Vagina (tissue), 2 donors: ENCODE measurements at regions not wholly inside any gene's neighbourhood (a gene's known extent, or its start where the extent isn't known, plus 50 kb on each side); places are given as distances from the start of the nearest gene placed in this dataset.
"Not testable (repeated sequence)": the region's sequence is repeated elsewhere in the genome, so short reads cannot be mapped to it uniquely, and the experiment has no call there.

ENCODE experiments used
- DNase-seq, 2 donors: peaks; one replicate each; pipeline ENCODE4 v3.0.0-alpha.2; 2017; ENCODE audit errors: extremely low spot score in 2 of 2
- H3K27ac ChIP-seq: fragments of 200-600 bp; sonication (generic); one replicate; pipeline ENCODE4 v1.5.1; 2019
- H3K27me3 ChIP-seq: fragments of 200-600 bp; sonication (generic); one replicate; pipeline ENCODE4 v1.5.1; 2019
- H3K36me3 ChIP-seq, 2 donors: fragments of 200-600 bp; sonication (generic); one replicate each; pipeline ENCODE4 v1.5.1; 2017 to 2019
- H3K4me1 ChIP-seq: fragments of 200-600 bp; sonication (generic); one replicate; pipeline ENCODE4 v1.5.1; 2019
- H3K4me3 ChIP-seq, 2 donors: fragments of 200-600 bp; sonication (generic); 1 replicate in 1 of 2; 2 replicates in 1 of 2; pipeline ENCODE4 v1.5.1; 2016 to 2019
- H3K9me3 ChIP-seq: fragments of 200-600 bp; sonication (generic); one replicate; pipeline ENCODE4 v1.5.1; 2019
- POLR2A ChIP-seq, 2 donors: fragments of 450-650 bp; IDR thresholded peaks; one replicate each; pipeline ENCODE4 v1.6.1; 2017; ENCODE audit warnings: antibody characterized with exemption in 2 of 2, mild to moderate bottlenecking in 2 of 2, moderate library complexity in 2 of 2
- POLR2AphosphoS5 ChIP-seq, 2 donors: sonication (generic); formaldehyde crosslinking; IDR thresholded peaks; one replicate each; pipeline ENCODE4 v1.9.0; 2017; ENCODE audit warnings: antibody characterized with exemption in 2 of 2, mild to moderate bottlenecking in 2 of 2, low read depth in 1 of 2; ENCODE audit not compliant: insufficient read depth in 1 of 2
- intact Hi-C: fragments of 100-400 bp; cut with DNase I; formaldehyde crosslinking; loops from one replicate; pipeline ENCODE4 v1.15.1; 2023
- TF ChIP-seq, protein P1 (sequence below), 3 experiments: fragments of 450-650 bp in 2 of 3; fragments of 200-600 bp in 1 of 3; sonication (generic) in 1 of 3; IDR thresholded peaks; one replicate each; pipeline ENCODE4 v1.5.1; 2017 to 2019; ENCODE audit warnings: antibody characterized with exemption in 3 of 3, mild to moderate bottlenecking in 2 of 3, moderate library complexity in 2 of 3

DNA sequence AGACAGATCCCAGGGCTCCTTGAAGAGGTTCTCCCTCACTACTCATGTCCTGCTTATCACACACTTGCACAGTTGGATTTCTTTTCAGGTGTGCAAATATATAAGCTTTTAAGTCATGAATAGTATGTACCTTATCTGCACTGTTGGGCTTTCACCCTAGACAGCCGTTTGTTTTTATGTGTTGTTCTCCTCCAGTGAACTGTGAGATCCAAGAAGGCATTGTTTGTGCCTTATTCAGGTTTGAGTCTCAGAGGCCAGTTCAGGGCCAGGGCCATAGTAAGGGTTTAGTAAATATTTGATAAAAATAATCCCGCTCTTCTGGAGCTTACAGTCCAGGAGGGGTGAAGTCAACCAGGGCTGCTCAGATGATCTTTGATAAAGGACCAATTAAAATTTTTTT, 480.0 kb downstream of the TMEM38B start:
- intact Hi-C loops, result no loop called here
- Histone ChIP-seq H3K27ac (no peak overlapping the region), H3K36me3 (no peaks in the 10 kb centered on the region), H3K4me1 (no peaks in the 10 kb centered on the region), H3K9me3 (no peaks in the 10 kb centered on the region), H3K27me3 (no peaks in the 10 kb centered on the region), H3K4me3 (no peak overlapping the region)
- TF ChIP-seq, protein P1, sequence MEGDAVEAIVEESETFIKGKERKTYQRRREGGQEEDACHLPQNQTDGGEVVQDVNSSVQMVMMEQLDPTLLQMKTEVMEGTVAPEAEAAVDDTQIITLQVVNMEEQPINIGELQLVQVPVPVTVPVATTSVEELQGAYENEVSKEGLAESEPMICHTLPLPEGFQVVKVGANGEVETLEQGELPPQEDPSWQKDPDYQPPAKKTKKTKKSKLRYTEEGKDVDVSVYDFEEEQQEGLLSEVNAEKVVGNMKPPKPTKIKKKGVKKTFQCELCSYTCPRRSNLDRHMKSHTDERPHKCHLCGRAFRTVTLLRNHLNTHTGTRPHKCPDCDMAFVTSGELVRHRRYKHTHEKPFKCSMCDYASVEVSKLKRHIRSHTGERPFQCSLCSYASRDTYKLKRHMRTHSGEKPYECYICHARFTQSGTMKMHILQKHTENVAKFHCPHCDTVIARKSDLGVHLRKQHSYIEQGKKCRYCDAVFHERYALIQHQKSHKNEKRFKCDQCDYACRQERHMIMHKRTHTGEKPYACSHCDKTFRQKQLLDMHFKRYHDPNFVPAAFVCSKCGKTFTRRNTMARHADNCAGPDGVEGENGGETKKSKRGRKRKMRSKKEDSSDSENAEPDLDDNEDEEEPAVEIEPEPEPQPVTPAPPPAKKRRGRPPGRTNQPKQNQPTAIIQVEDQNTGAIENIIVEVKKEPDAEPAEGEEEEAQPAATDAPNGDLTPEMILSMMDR (IDR thresholded peaks at IDR 0.05), result no peak
- TF ChIP-seq POLR2A (IDR thresholded peaks at IDR 0.05), result no peak
- no peak for TF ChIP-seq POLR2AphosphoS5 (IDR thresholded peaks at IDR 0.05; ENCODE audit: insufficient read depth in 1 of 2, low read depth in 1 of 2)
- no peak for DNase-seq

DNA sequence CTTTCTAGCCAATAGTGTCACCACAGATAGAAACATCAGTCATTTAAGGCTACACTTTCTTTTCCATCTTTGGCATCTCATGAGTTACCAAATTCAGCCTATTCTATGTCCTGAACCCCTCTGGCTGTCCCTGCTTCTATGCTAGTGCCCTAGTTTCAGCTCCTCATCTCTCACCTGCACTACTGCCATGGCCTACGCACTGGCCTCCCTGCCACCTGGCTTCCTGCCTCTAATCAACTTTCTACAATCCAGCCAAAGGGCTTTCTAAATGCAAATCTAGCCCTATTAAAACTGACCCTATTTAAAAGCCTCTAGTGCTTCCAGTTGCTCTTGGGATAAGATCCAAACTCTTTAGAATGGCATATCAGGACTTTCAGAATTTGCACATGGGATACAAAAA, 482.9 kb downstream of the TMEM38B start:
- Histone ChIP-seq H3K4me3 (no peak overlapping the region), H3K4me1 (no peaks in the 10 kb centered on the region), H3K27ac (no peak overlapping the region), H3K27me3 (no peaks in the 10 kb centered on the region), H3K9me3 (no peaks in the 10 kb centered on the region), H3K36me3 (no peaks in the 10 kb centered on the region)
- TF ChIP-seq POLR2AphosphoS5 (IDR thresholded peaks at IDR 0.05; ENCODE audit: insufficient read depth in 1 of 2, low read depth in 1 of 2) (no peak), POLR2A (IDR thresholded peaks at IDR 0.05) (no peak)
- TF ChIP-seq, protein P1 (IDR thresholded peaks at IDR 0.05), result no peak
- DNase-seq, result no peak
- intact Hi-C loops, result no loop called here

DNA sequence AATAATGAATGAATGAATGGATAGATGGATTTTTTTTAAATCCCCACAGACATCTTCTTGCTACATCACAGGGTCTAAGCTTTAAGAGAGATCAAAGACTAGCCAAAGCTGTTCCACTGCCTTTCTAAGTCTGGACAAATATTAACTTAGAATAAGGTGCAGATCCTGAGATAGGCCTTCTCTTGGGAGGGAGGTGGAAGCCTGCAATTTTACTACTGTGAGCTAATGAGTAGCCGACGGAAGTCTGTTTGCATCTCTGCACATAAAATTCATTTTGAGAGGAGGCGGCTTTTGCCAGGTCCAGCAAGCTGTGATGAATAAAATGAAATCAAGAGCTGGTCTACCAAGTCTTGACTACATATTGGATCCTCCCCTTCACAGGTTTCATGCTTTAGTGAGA, 484.9 kb downstream of the TMEM38B start:
- no peaks in the 10 kb centered on the region for H3K36me3 ChIP-seq
- no peak for DNase-seq
- no peaks in the 10 kb centered on the region for H3K27me3 ChIP-seq
- H3K9me3 ChIP-seq, result no peaks in the 10 kb centered on the region
- H3K27ac ChIP-seq, result no peak overlapping the region
- intact Hi-C loops, result no loop called here
- H3K4me1 ChIP-seq, result no peaks in the 10 kb centered on the region
- no peak for TF ChIP-seq POLR2A (IDR thresholded peaks at IDR 0.05)
- TF ChIP-seq, protein P1 (IDR thresholded peaks at IDR 0.05), result no peak
- no peak for TF ChIP-seq POLR2AphosphoS5 (IDR thresholded peaks at IDR 0.05; ENCODE audit: insufficient read depth in 1 of 2, low read depth in 1 of 2)
- H3K4me3 ChIP-seq, result no peak overlapping the region

DNA sequence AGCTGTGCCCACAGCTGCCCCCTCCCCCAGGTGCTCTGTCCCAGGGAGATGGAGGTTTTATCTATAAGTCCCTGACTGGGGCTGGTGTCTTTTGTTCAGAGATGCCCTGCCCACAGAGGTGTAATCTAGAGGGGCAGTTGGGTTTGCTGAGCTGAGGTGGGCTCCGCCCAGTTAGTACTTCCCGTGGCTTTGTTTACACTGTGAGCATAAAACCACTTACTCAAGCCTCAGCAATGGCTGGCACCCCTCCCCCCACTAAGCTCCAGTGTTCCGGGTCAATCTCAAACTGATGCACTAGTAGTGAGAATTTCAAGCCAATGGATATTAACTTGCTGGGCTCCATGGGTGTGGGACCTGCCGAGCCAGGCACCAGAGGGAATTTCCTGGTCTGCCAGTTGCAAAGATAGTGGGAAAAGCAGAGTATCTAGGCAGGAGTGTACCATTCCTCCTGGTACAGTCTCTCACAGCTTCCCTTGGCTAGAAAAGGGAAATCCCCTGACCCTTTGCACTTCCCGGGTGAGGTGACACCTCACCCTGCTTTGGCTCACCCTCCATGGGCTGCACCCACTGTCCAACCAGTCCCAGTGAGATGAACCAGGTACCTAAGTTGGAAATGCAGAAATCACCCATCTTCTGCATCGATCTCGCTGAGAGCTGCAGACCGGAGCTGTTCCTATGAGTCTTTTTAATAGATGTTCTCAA, 509.6 kb downstream of the TMEM38B start:
- DNase-seq, H3K27me3 ChIP-seq, intact Hi-C loops, H3K9me3 ChIP-seq, H3K27ac ChIP-seq, H3K36me3 ChIP-seq, H3K4me3 ChIP-seq, H3K4me1 ChIP-seq: not testable (repeated sequence)

DNA sequence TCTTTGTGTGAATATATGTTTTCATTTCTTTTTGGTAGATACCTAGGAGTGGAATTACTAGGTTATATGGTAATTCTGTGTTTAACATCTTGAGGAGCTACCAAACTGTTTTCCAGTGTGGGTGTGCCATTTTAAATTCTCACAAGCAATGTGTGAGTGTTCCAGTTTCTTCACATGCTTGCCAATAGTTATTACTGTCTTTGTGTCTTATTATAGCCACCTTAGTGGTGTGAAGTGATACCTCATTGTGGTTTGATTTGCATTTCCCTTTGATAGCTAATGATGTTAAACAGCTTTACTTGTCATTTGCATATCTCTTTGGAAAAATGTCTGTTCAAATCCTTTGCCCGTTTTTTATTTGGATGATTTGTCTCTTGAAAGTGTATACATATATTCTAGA, 513.0 kb downstream of the TMEM38B start:
- intact Hi-C loops, result no loop called here

More for the DNA sequence above, 513.0 kb downstream of the TMEM38B start:
- H3K36me3 ChIP-seq, result no peaks in the 10 kb centered on the region
- no peak overlapping the region for H3K4me3 ChIP-seq
- H3K4me1 ChIP-seq, result no peaks in the 10 kb centered on the region
- H3K27ac ChIP-seq, result no peak overlapping the region
- TF ChIP-seq POLR2AphosphoS5 (IDR thresholded peaks at IDR 0.05; ENCODE audit: insufficient read depth in 1 of 2, low read depth in 1 of 2) (no peak), POLR2A (IDR thresholded peaks at IDR 0.05) (no peak)
- TF ChIP-seq, protein P1 (IDR thresholded peaks at IDR 0.05), result no peak
- no peaks in the 10 kb centered on the region for H3K9me3 ChIP-seq
- no peak for DNase-seq
- H3K27me3 ChIP-seq, result no peaks in the 10 kb centered on the region
